Gastrocnemius medialis (tissue), 4 donors: ENCODE measurements at regions not wholly inside any gene's neighbourhood (a gene's known extent, or its start where the extent isn't known, plus 50 kb on each side); places are given as distances from the start of the nearest gene placed in this dataset.

Source experiments
- CTCF ChIP-seq, 5 experiments: fragments of 450-650 bp in 3 of 5; fragments of 200-600 bp in 2 of 5; sonication (generic) in 2 of 5; IDR thresholded peaks in 4 of 5; conservative IDR thresholded peaks in 1 of 5; 1 replicate in 4 of 5; 2 replicates in 1 of 5; pipeline ENCODE4 v1.5.1; 2016 to 2019; ENCODE audit warnings: antibody characterized with exemption in 5 of 5, mild to moderate bottlenecking in 3 of 5, moderate library complexity in 3 of 5
- POLR2A ChIP-seq, 2 donors: fragments of 450-650 bp; IDR thresholded peaks; one replicate each; pipeline ENCODE4 v1.6.1; 2017; ENCODE audit warnings: antibody characterized with exemption in 2 of 2, mild to moderate bottlenecking in 2 of 2, moderate library complexity in 2 of 2

DNA sequence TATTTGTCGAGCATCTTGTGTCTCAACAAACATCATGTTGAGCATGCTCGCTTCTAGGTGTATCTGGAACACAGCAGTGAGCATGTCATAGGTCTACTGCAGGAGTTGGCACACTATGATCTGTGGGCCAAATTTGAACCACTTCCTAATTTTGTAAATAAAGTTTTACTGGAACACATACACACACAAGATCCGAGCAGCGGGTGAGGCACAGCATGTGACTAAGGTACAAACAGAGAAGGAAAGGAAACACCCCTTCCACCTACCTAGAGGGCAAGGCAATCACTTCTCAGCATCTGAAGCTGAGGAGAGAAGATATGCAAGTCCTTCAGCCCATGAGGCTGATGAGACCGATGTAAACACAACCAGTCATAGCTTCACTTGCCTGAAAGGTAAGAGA, 200.4 kb downstream of the MED10 start:
- TF ChIP-seq CTCF (IDR thresholded peaks at IDR 0.05 in 4 of 5, conservative IDR thresholded peaks at IDR 0.05 in 1 of 5) (no peak), POLR2A (IDR thresholded peaks at IDR 0.05) (no peak)
